Left renal pelvis (tissue), 4 donors: ENCODE measurements at regions not wholly inside any gene's neighbourhood (a gene's known extent, or its start where the extent isn't known, plus 50 kb on each side); places are given as distances from the start of the nearest gene placed in this dataset.
"Not testable (repeated sequence)": the region's sequence is repeated elsewhere in the genome, so short reads cannot be mapped to it uniquely, and the experiment has no call there.

Source experiments
- DNase-seq, 4 donors: peaks; one replicate each; pipeline ENCODE4 v3.0.0-alpha.2; 2013; ENCODE audit warnings: low read depth in 4 of 4, low spot score in 3 of 4

DNA sequence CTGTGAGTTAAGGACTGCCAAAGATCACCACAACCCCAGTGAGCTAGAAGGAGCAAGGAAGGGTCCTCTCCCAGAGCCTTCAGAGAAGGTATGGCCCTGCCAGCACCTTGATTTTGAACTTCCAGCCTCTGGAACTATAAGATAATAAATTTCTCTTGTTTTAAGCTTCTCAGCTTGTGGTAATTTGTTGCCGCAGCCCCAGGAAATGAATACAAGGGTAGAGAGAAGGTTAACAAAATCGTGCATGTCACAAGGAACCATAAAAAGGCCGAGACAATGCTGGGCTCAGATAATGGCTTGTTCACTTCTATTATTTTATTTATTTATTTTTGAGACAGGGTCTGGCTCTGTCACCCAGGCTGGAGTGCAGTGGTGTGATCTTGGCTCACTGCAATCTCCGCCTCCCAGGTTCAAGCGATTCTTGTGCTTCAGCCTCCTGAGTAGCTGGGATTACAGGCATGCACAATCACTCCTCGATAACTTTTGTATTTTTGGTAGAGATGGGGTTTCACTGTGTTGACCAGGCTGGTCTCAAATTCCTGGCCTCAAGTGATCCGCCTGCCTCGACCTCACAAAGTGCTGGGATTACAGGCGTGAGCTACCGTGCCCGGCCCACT is 71.5 kb downstream of the WSB1 start:
- DNase-seq: not testable (repeated sequence)

- DNase-seq: no peak
Observed at GRCh38 chr17:27366437-27366836, 72.5 kb downstream of the WSB1 start.

GRCh38 chr17:27367121-27367981 is 73.4 kb downstream of the WSB1 start:
- DNase-seq: no peak

DNA sequence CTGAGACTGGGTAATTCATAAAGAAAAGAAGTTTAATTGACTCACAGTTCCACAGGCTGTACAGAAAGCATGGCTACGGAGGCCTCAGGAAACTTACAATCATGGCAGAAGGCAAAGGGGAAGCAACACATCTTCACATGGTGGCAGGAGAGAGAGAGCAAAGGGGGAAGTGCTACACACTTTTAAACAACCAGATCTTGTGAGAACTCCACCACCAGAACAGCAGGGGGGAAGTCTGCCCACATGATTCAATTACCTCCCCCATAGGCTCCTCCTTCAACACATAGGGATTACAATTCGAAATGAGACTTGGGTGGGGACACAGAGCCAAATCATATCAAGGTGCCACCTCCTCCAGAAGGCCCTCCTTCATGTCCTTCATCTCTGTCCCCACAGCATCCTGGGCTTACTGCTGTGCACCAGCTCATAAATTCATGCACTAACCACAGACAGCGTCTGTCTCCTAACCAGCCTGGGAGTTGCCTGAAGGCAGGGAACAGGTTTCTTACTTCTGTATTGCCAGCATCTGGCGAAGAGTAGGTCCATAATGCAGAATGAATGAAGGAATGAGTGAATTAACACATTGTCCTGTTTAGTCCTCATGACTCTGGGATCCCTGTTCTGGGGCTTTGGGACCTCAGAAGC is 74.4 kb downstream of the WSB1 start:
- DNase-seq: no peak

GRCh38 chr17:27368980-27369379 is 75.1 kb downstream of the WSB1 start:
- DNase-seq: no peak

- DNase-seq: no peak
Observed at GRCh38 chr17:27370776-27371175, 76.9 kb downstream of the WSB1 start.

DNA sequence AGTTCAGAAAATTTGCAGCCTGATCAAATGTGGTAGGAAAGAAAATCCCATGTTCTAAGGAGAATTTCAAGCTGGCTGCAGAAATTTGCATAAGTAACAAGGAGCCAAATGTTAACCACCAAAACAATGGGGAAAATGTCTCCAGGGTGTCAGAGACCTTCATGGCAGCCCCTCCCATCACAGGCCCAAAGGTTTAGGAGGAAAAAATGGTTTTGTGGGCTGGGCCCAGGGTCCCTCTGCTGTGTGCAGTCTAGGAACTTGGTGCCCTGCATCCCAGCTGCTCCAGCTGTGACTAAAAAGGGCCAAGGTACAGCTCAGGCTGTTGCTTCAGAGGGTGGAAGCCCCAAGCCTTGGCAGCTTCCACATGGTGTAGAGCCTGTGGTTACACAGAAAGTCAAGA is 79.8 kb downstream of the WSB1 start:
- DNase-seq: not testable (repeated sequence)

- DNase-seq: no peak
Observed at GRCh38 chr17:27376637-27377547, 79.4 kb upstream of the KSR1 start.

- no peak for DNase-seq
Observed at GRCh38 chr17:27378482-27379175, 77.6 kb upstream of the KSR1 start.

GRCh38 chr17:27379888-27380533 is 76.2 kb upstream of the KSR1 start:
- peak in 3 of 4 donors; percentile 35 to 50 (median 38) for DNase-seq

DNA sequence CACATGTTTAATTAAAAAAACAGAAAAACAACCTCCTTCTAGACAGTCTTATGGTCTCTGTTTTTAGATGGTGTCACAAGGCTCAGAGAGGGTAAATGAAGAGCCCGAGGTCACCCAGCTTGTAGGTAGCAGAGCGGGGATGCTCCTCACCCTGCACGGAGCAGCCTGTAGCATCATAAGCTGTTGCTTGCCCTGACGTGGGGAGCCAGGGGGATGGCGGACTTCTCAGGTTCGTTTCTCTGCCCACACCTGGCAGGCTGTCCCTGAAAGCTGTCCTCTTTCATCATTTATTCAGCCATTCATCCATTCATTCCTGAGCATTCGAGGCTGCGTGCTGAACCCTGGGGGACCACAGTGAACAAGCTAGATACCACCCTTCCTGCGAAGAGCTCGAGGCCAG is 75.7 kb upstream of the KSR1 start:
- DNase-seq: no peak

DNA sequence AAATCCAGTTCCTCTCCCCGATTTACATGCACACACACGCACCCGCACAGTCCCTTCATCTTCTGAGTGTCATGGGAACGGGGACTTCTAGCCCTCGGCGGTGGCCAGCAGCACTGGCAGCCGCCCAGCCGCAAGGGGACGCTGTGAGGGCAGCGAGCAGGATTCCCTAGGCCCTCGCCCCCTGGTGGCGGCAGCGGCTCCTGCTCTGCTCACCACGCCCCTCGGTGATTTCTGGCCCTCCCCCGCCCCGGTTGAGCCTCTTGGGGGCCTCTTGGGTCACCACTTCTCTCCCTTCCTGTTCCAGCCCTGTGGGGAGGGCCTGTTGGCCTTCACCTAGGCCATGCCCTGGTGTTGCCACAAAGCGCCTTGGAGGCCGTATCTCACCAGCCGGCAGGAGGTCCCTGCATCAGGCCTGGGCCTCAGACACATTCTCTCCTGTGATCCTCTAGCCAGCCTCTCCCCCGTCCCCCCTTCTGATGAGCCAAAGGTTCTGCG is 75.2 kb upstream of the KSR1 start:
- DNase-seq: no peak

DNA sequence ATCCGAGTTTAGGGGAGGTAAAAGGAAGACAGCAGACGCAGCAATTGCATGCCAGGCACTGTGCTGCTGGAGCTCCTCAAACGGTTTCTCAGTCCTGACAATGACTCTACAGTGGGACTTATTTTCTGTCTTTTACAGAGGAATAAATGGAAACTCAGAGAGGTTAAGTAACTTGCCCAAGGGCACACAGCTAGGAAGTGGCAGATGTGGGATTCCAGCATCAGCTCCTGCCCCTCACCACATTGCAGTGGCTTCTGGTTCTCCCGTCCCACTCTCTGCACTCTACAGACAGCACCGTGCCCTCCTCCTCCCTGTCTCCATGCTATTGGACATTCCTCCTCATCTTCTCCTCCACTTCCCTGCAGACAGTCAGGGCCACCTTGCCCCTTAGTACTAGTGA is 74.2 kb upstream of the KSR1 start:
- DNase-seq: no peak

DNA sequence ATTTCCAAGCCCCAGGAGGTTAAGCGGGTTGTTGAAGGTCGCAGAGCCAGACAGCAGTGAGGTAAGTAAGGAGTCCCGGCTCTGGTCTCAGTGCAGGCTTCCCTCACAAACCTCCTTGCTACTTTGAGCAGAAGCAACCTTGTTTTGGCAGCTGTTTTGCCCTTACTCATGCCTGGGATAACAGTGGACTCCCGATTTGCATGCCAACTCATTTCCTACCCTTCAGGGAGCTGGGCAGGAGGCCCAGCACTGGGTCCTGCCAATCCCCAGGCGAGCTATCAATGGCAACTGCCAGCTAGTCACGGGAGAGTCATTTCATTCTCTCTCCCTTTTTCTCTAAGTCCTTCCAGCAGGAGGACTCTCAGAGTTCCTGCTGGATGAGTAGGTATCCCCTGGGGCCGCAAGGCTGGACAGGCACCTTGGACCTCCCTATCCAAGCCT is 72.0 kb upstream of the KSR1 start:
- DNase-seq: no peak

DNA sequence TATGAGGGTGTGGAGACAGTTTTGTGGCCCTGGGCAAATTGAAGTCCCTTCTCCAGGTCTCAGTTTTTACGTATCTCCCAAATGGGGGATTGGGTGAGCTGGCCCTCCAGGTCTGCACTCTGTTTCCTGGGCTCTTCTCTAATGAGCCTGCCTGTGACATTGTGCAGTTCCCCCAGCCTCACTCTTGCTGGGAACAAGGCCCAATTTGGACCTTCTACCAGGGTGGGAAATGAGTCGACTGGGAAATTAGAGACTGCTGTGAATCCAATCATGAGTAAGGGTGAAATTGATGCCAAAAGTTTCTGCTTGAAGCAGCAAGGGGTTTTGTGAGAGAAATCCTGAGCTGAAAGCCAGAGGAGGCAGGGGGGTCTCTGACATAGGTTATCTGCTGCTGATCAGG is 71.5 kb upstream of the KSR1 start:
- DNase-seq: no peak

GRCh38 chr17:27385626-27386025 is 70.6 kb upstream of the KSR1 start:
- no peak for DNase-seq

- no peak for DNase-seq
Observed at GRCh38 chr17:27386206-27387075, 69.8 kb upstream of the KSR1 start.

- DNase-seq: no peak
Observed at GRCh38 chr17:27389542-27390140, 66.6 kb upstream of the KSR1 start.
